K562 (cell line): ENCODE measurements at regions not wholly inside any gene's neighbourhood (a gene's known extent, or its start where the extent isn't known, plus 50 kb on each side); places are given as distances from the start of the nearest gene placed in this dataset.

Source experiments
- ARID3B ChIP-seq: fragments of 250-450 bp; sonication (Bioruptor Pico); IDR thresholded peaks from 2 replicates; pipeline ENCODE4 v1.4.0; 2020; ENCODE audit warnings: borderline replicate concordance
- CEBPG ChIP-seq, 3 experiments: fragments of 200-800 bp in 1 of 3; sonication (Bioruptor generic) in 1 of 3; sonication (generic) in 1 of 3; formaldehyde crosslinking in 1 of 3; IDR thresholded peaks in 2 of 3; conservative IDR thresholded peaks in 1 of 3; 2 replicates each; pipeline versions ENCODE4 v1.6.1 to v1.8.0; 2016 to 2022; ENCODE audit warnings: missing compliant biosample characterization in 2 of 3, missing genetic modification characterization in 2 of 3, mild to moderate bottlenecking in 1 of 3, missing genetic modification reagents in 1 of 3
- GATAD2B ChIP-seq: fragments of 450-650 bp; IDR thresholded peaks from 2 replicates; pipeline ENCODE4 v1.6.1; 2017; ENCODE audit warnings: mild to moderate bottlenecking, borderline replicate concordance
- MEF2D ChIP-seq: conservative IDR thresholded peaks from 2 replicates; pipeline ENCODE4 v1.6.1; 2016; ENCODE audit warnings: low read depth, missing genetic modification characterization, missing compliant biosample characterization
- MTA1 ChIP-seq: fragments of 450-650 bp; IDR thresholded peaks from 2 replicates; pipeline ENCODE4 v1.6.1; 2017; ENCODE audit warnings: borderline replicate concordance
- PREB ChIP-seq: sonication (generic); formaldehyde crosslinking; IDR thresholded peaks from 2 replicates; pipeline ENCODE4 v1.8.1; 2023; ENCODE audit warnings: mild to moderate bottlenecking, missing genetic modification reagents
- PTTG1 ChIP-seq: fragments of 450-650 bp; IDR thresholded peaks from 2 replicates; pipeline ENCODE4 v1.6.1; 2016; ENCODE audit warnings: low read depth, mild to moderate bottlenecking, missing genetic modification characterization, missing compliant biosample characterization
- RAD51 ChIP-seq: fragments of 450-650 bp; IDR thresholded peaks from 2 replicates; pipeline ENCODE4 v1.7.1; 2016; ENCODE audit warnings: low read depth, mild to moderate bottlenecking, borderline replicate concordance
- SMARCA5 ChIP-seq: fragments of 450-650 bp; IDR thresholded peaks from 2 replicates; pipeline ENCODE4 v1.6.1; 2016
- SPI1 ChIP-seq: IDR thresholded peaks from 2 replicates; pipeline ENCODE4 v1.6.1; 2011; ENCODE audit warnings: low read depth, low read length, control low read depth, borderline replicate concordance
- TRIM28 ChIP-seq: fragments of 450-650 bp; IDR thresholded peaks from 2 replicates; pipeline ENCODE4 v1.6.1; 2017
- ZNF217 ChIP-seq: sonication (generic); formaldehyde crosslinking; IDR thresholded peaks from 2 replicates; pipeline ENCODE4 v1.8.0; 2022; ENCODE audit warnings: mild to moderate bottlenecking, missing genetic modification reagents
- ZNF696 ChIP-seq: fragments of 250-450 bp; sonication (Bioruptor Pico); conservative IDR thresholded peaks from 2 replicates; pipeline ENCODE4 v1.4.0; 2020; ENCODE audit warnings: mild to moderate bottlenecking, moderate library complexity
- TF ChIP-seq, protein P1 (sequence below): fragments of 250-450 bp; sonication (Bioruptor Pico); IDR thresholded peaks from 2 replicates; pipeline ENCODE4 v1.4.0; 2020; ENCODE audit warnings: mild to moderate bottlenecking, moderate library complexity
- TF ChIP-seq, protein P2 (sequence below): sonication (generic); formaldehyde crosslinking; IDR thresholded peaks from 2 replicates; pipeline ENCODE4 v1.9.0; 2022; ENCODE audit warnings: mild to moderate bottlenecking, missing genetic modification reagents
- TF ChIP-seq, protein P3 (sequence below): fragments of 450-650 bp; IDR thresholded peaks from 2 replicates; pipeline ENCODE4 v1.6.1; 2016; ENCODE audit warnings: low read depth, mild to moderate bottlenecking, moderate library complexity
- TF ChIP-seq, protein P4 (sequence below): fragments of 450-650 bp; IDR thresholded peaks from 2 replicates; pipeline ENCODE4 v1.6.1; 2014; ENCODE audit warnings: low read depth, mild to moderate bottlenecking, moderate library complexity, borderline replicate concordance

- TF ChIP-seq MEF2D (tag) (0 out of 2 replicates have a peak, but pooled peaks have one; percentile 15), CEBPG (CRISPR knock-in tag; IDR thresholded peaks at IDR 0.05) (no peak), CEBPG (tag; conservative IDR thresholded peaks at IDR 0.05 in 1 of 2, IDR thresholded peaks at IDR 0.05 in 1 of 2) (peak; percentile 57 to 78; a peak in 3 of 4 replicates), ZNF696 (CRISPR knock-in tag) (no peak), RAD51 (no peak), MTA1 (peak; percentile 17; the same call in 1 of the 2 replicates), PREB (CRISPR knock-in tag) (no peak), ARID3B (CRISPR knock-in tag) (no peak), SPI1 (no peak), PTTG1 (tag) (0 out of 2 replicates have a peak, but pooled peaks have one; percentile 56), GATAD2B (no peak; the same call in 1 of the 2 replicates), SMARCA5 (no peak), TRIM28 (no peak), ZNF217 (CRISPR knock-in tag) (no peak)
- TF ChIP-seq, protein P1, sequence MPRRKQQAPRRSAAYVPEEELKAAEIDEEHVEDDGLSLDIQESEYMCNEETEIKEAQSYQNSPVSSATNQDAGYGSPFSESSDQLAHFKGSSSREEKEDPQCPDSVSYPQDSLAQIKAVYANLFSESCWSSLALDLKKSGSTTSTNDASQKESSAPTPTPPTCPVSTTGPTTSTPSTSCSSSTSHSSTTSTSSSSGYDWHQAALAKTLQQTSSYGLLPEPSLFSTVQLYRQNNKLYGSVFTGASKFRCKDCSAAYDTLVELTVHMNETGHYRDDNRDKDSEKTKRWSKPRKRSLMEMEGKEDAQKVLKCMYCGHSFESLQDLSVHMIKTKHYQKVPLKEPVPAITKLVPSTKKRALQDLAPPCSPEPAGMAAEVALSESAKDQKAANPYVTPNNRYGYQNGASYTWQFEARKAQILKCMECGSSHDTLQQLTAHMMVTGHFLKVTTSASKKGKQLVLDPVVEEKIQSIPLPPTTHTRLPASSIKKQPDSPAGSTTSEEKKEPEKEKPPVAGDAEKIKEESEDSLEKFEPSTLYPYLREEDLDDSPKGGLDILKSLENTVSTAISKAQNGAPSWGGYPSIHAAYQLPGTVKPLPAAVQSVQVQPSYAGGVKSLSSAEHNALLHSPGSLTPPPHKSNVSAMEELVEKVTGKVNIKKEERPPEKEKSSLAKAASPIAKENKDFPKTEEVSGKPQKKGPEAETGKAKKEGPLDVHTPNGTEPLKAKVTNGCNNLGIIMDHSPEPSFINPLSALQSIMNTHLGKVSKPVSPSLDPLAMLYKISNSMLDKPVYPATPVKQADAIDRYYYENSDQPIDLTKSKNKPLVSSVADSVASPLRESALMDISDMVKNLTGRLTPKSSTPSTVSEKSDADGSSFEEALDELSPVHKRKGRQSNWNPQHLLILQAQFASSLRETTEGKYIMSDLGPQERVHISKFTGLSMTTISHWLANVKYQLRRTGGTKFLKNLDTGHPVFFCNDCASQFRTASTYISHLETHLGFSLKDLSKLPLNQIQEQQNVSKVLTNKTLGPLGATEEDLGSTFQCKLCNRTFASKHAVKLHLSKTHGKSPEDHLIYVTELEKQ (CRISPR knock-in tag), result peak; percentile 19; the same call in 1 of the 2 replicates
- TF ChIP-seq, protein P2, sequence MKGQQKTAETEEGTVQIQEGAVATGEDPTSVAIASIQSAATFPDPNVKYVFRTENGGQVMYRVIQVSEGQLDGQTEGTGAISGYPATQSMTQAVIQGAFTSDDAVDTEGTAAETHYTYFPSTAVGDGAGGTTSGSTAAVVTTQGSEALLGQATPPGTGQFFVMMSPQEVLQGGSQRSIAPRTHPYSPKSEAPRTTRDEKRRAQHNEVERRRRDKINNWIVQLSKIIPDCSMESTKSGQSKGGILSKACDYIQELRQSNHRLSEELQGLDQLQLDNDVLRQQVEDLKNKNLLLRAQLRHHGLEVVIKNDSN (CRISPR knock-in tag), result no peak
- TF ChIP-seq, protein P3, sequence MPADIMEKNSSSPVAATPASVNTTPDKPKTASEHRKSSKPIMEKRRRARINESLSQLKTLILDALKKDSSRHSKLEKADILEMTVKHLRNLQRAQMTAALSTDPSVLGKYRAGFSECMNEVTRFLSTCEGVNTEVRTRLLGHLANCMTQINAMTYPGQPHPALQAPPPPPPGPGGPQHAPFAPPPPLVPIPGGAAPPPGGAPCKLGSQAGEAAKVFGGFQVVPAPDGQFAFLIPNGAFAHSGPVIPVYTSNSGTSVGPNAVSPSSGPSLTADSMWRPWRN, result peak; percentile 44; the same call in 1 of the 2 replicates
- TF ChIP-seq, protein P4, sequence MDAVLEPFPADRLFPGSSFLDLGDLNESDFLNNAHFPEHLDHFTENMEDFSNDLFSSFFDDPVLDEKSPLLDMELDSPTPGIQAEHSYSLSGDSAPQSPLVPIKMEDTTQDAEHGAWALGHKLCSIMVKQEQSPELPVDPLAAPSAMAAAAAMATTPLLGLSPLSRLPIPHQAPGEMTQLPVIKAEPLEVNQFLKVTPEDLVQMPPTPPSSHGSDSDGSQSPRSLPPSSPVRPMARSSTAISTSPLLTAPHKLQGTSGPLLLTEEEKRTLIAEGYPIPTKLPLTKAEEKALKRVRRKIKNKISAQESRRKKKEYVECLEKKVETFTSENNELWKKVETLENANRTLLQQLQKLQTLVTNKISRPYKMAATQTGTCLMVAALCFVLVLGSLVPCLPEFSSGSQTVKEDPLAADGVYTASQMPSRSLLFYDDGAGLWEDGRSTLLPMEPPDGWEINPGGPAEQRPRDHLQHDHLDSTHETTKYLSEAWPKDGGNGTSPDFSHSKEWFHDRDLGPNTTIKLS, result no peak
Measured at GRCh38 chr6:86683132-86683908, 254.0 kb upstream of the HTR1E start (continued).
